Nephron progenitor cell (in vitro differentiated cells): ENCODE measurements at regions not wholly inside any gene's neighbourhood (a gene's known extent, or its start where the extent isn't known, plus 50 kb on each side); places are given as distances from the start of the nearest gene placed in this dataset.

Experiments used
- DNase-seq: peaks from one replicate; pipeline ENCODE4 v3.0.0; 2021
- H3K27ac Mint-ChIP-seq: 2 replicates; pipeline ENCODE4 v1.8.0; 2021; ENCODE audit warnings: mild to moderate bottlenecking, moderate library complexity, mixed read lengths
- H3K27me3 Mint-ChIP-seq: 2 replicates; pipeline ENCODE4 v1.8.0; 2021; ENCODE audit warnings: mild to moderate bottlenecking, low read depth, mixed read lengths; ENCODE audit not compliant: poor library complexity
- H3K36me3 Mint-ChIP-seq: 2 replicates; pipeline ENCODE4 v1.8.0; 2021; ENCODE audit warnings: low read depth, mixed read lengths
- H3K4me1 Mint-ChIP-seq: 2 replicates; pipeline ENCODE4 v1.8.0; 2021; ENCODE audit warnings: mixed read lengths
- H3K4me3 Mint-ChIP-seq: 2 replicates; pipeline ENCODE4 v1.8.0; 2021; ENCODE audit warnings: mild to moderate bottlenecking, moderate library complexity, mixed read lengths
- H3K9me3 Mint-ChIP-seq: 2 replicates; pipeline ENCODE4 v1.8.0; 2021; ENCODE audit warnings: mild to moderate bottlenecking, moderate library complexity, mixed read lengths
- TF ChIP-seq, protein P1 (sequence below): fragments of 200-600 bp; sonication (generic); IDR thresholded peaks from 2 replicates; pipeline ENCODE4 v1.5.0; 2021; ENCODE audit warnings: antibody characterized with exemption

GRCh38 chr13:72101768-72102400, 234.9 kb upstream of the DACH1 start:
- no peak for DNase-seq
- Mint-ChIP-seq H3K9me3 (no peaks in the 10 kb centered on the region), H3K36me3 (no peaks in the 10 kb centered on the region), H3K27ac (no peak overlapping the region), H3K27me3 (no peaks in the 10 kb centered on the region), H3K4me1 (no peaks in the 10 kb centered on the region), H3K4me3 (no peak overlapping the region)
- TF ChIP-seq, protein P1, sequence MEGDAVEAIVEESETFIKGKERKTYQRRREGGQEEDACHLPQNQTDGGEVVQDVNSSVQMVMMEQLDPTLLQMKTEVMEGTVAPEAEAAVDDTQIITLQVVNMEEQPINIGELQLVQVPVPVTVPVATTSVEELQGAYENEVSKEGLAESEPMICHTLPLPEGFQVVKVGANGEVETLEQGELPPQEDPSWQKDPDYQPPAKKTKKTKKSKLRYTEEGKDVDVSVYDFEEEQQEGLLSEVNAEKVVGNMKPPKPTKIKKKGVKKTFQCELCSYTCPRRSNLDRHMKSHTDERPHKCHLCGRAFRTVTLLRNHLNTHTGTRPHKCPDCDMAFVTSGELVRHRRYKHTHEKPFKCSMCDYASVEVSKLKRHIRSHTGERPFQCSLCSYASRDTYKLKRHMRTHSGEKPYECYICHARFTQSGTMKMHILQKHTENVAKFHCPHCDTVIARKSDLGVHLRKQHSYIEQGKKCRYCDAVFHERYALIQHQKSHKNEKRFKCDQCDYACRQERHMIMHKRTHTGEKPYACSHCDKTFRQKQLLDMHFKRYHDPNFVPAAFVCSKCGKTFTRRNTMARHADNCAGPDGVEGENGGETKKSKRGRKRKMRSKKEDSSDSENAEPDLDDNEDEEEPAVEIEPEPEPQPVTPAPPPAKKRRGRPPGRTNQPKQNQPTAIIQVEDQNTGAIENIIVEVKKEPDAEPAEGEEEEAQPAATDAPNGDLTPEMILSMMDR: no peak

- no peak for DNase-seq
- no peaks in the 10 kb centered on the region for H3K9me3 Mint-ChIP-seq
- H3K4me1 Mint-ChIP-seq: no peaks in the 10 kb centered on the region
- TF ChIP-seq, protein P1: no peak
- H3K4me3 Mint-ChIP-seq: no peak overlapping the region
- no peak overlapping the region for H3K27ac Mint-ChIP-seq
- H3K27me3 Mint-ChIP-seq: no peaks in the 10 kb centered on the region
- no peaks in the 10 kb centered on the region for H3K36me3 Mint-ChIP-seq
Observed at GRCh38 chr13:72100339-72100738, 233.3 kb upstream of the DACH1 start.

DNA sequence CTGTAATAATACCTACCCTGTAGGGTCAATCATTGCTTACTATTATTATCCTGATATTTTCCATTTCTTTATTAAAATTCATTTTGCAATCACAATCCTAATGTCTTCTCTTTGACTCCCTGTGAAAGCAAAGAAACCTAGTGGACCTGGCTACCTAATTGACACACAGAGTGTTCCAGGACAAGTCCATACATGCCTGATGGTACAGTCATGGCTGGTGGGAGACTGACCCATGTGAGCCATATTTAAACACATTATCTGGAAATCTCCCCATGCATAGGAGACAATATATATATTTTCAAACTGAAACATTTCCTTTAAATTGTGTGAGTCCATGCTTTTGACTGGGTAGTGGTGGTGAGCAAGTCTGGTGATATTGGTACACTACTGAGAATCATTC, 230.6 kb upstream of the DACH1 start:
- TF ChIP-seq, protein P1: no peak
- Mint-ChIP-seq H3K27ac (no peak overlapping the region), H3K4me1 (no peaks in the 10 kb centered on the region), H3K27me3 (no peaks in the 10 kb centered on the region), H3K4me3 (no peak overlapping the region), H3K36me3 (no peaks in the 10 kb centered on the region), H3K9me3 (no peaks in the 10 kb centered on the region)
- DNase-seq: no peak

- no peaks in the 10 kb centered on the region for H3K36me3 Mint-ChIP-seq
- no peak for DNase-seq
- H3K27me3 Mint-ChIP-seq: peaks cover 3% of the 10 kb centered on the region
- no peaks in the 10 kb centered on the region for H3K9me3 Mint-ChIP-seq
- no peak overlapping the region for H3K27ac Mint-ChIP-seq
- TF ChIP-seq, protein P1: no peak
- H3K4me1 Mint-ChIP-seq: no peaks in the 10 kb centered on the region
- no peak overlapping the region for H3K4me3 Mint-ChIP-seq
Observed at GRCh38 chr13:72093262-72093661, 226.3 kb upstream of the DACH1 start.

DNA sequence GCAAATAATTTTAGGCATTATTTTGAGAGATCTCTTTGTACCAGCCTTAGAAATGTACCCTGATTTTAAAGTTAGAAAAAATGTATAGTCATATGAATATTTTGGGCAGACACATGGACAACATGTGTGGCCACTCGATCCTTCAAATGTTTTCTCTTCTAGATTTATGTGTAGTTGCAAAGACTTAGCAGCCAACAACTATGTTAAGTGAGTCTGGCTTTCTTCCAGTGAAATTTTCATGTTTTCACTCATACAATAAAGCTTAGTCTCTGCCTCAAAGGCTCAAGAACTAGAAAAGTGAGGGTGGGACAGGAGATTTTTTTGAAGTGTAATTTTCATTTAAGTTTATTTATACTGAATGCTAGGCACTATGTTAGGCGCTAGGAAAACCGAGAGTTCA, 207.7 kb upstream of the DACH1 start:
- TF ChIP-seq, protein P1: no peak
- Mint-ChIP-seq H3K4me3 (no peak overlapping the region), H3K27ac (no peak overlapping the region), H3K36me3 (no peaks in the 10 kb centered on the region), H3K27me3 (peaks cover 3% of the 10 kb centered on the region), H3K4me1 (no peaks in the 10 kb centered on the region), H3K9me3 (no peaks in the 10 kb centered on the region)
- DNase-seq: no peak

GRCh38 chr13:72072261-72072660, 205.3 kb upstream of the DACH1 start:
- TF ChIP-seq, protein P1: no peak
- no peaks in the 10 kb centered on the region for H3K36me3 Mint-ChIP-seq
- H3K4me3 Mint-ChIP-seq: no peak overlapping the region
- H3K4me1 Mint-ChIP-seq: no peaks in the 10 kb centered on the region
- H3K27me3 Mint-ChIP-seq: peaks cover 3% of the 10 kb centered on the region
- peaks cover 7% of the 10 kb centered on the region for H3K9me3 Mint-ChIP-seq
- H3K27ac Mint-ChIP-seq: no peak overlapping the region
- DNase-seq: no peak
